Endodermal cell (in vitro differentiated cells): ENCODE measurements at regions not wholly inside any gene's neighbourhood (a gene's known extent, or its start where the extent isn't known, plus 50 kb on each side); places are given as distances from the start of the nearest gene placed in this dataset.
A peak's percentile ranks its signal among the peaks of the same experiment; 100 is the strongest.

Experiments used
- DNase-seq: peaks from one replicate; pipeline ENCODE4 v3.0.0-alpha.2; 2017
- H3K27ac ChIP-seq: 2 replicates; pipeline ENCODE4 v1.5.1; 2013; ENCODE audit warnings: mild to moderate bottlenecking, low read depth, low read length, moderate library complexity
- H3K27me3 ChIP-seq: 2 replicates; pipeline ENCODE4 v1.6.1; 2013; ENCODE audit warnings: mild to moderate bottlenecking, low read length, moderate library complexity; ENCODE audit not compliant: insufficient read depth, control insufficient read depth, poor library complexity, severe bottlenecking
- H3K36me3 ChIP-seq: 2 replicates; pipeline ENCODE4 v1.7.0; 2013; ENCODE audit warnings: mild to moderate bottlenecking, low read length, moderate library complexity; ENCODE audit not compliant: control insufficient read depth, insufficient read depth
- H3K4me1 ChIP-seq: one replicate; pipeline ENCODE4 v1.7.0; 2013; ENCODE audit warnings: low read length; ENCODE audit not compliant: control insufficient read depth, insufficient read depth
- H3K4me3 ChIP-seq: 2 replicates; pipeline ENCODE4 v1.5.1; 2013; ENCODE audit warnings: mild to moderate bottlenecking, low read length, moderate library complexity
- H3K9ac ChIP-seq: 2 replicates; pipeline ENCODE4 v1.6.1; 2013; ENCODE audit warnings: mild to moderate bottlenecking, low read length, moderate library complexity; ENCODE audit not compliant: poor library complexity, severe bottlenecking; ENCODE audit errors: extremely low read depth
- H3K9me3 ChIP-seq: 2 replicates; pipeline ENCODE4 v1.6.1; 2013; ENCODE audit warnings: mild to moderate bottlenecking, low read length, moderate library complexity; ENCODE audit not compliant: control insufficient read depth
- H3K27ac Mint-ChIP-seq: 2 replicates; pipeline ENCODE4 v1.8.0; 2020; ENCODE audit warnings: mixed read lengths
- H3K27me3 Mint-ChIP-seq: 2 replicates; pipeline ENCODE4 v1.8.0; 2021; ENCODE audit warnings: mild to moderate bottlenecking, mixed read lengths; ENCODE audit not compliant: insufficient read depth
- H3K36me3 Mint-ChIP-seq: 2 replicates; pipeline ENCODE4 v1.8.0; 2020; ENCODE audit warnings: low read depth, mixed read lengths
- H3K4me1 Mint-ChIP-seq: 2 replicates; pipeline ENCODE4 v1.8.0; 2020; ENCODE audit warnings: mixed read lengths
- H3K4me3 Mint-ChIP-seq: 2 replicates; pipeline ENCODE4 v1.8.0; 2020; ENCODE audit warnings: mild to moderate bottlenecking, moderate library complexity, mixed read lengths
- H3K9me3 Mint-ChIP-seq: 2 replicates; pipeline ENCODE4 v1.8.0; 2020; ENCODE audit warnings: mild to moderate bottlenecking, mixed read lengths
- CTCF ChIP-seq: fragments of 200-600 bp; sonication (generic); conservative IDR thresholded peaks from 2 replicates; pipeline ENCODE4 v1.5.0; 2021; ENCODE audit warnings: antibody characterized with exemption, mild to moderate bottlenecking
- WGBS, 2 experiments: methylation state at CpG; one replicate each; pipeline versions ENCODE4 v1.1.5 to v1.1.7; 2013; ENCODE audit warnings: missing lambda C conversion rate in 2 of 2, mixed read lengths in 1 of 2; ENCODE audit not compliant: insufficient coverage in 1 of 2, insufficient read length in 1 of 2; 5-methylcytosine and 5-hydroxymethylcytosine counted together

- Mint-ChIP-seq H3K4me3 (no peak overlapping the region), H3K4me1 (no peaks in the 10 kb centered on the region), H3K9me3 (peaks cover 44% of the 10 kb centered on the region), H3K27ac (no peak overlapping the region), H3K36me3 (peaks cover 4% of the 10 kb centered on the region), H3K27me3 (no peaks in the 10 kb centered on the region)
- H3K9me3 ChIP-seq = peaks cover 51% of the 10 kb centered on the region
- TF ChIP-seq CTCF = no peak
- H3K27me3 ChIP-seq = no peaks in the 10 kb centered on the region
- H3K4me3 ChIP-seq = no peak overlapping the region
- WGBS, 2 experiments = 96 to 100% methylated on average over 1 to 3 of the region's 3 CpGs
- no peaks in the 10 kb centered on the region for H3K36me3 ChIP-seq
- no peak for DNase-seq
- no peak overlapping the region for H3K27ac ChIP-seq
- H3K9ac ChIP-seq = no peak overlapping the region
- no peaks in the 10 kb centered on the region for H3K4me1 ChIP-seq
Measured at GRCh38 chr18:10229458-10229857, 225.0 kb upstream of the APCDD1 start.

GRCh38 chr18:10230072-10230471 lies 224.4 kb upstream of the APCDD1 start:
- Mint-ChIP-seq H3K36me3 (peaks cover 4% of the 10 kb centered on the region), H3K4me3 (no peak overlapping the region), H3K9me3 (peaks cover 38% of the 10 kb centered on the region), H3K27ac (no peak overlapping the region), H3K4me1 (no peaks in the 10 kb centered on the region), H3K27me3 (no peaks in the 10 kb centered on the region)
- DNase-seq = peak; percentile 70
- Histone ChIP-seq H3K36me3 (no peaks in the 10 kb centered on the region), H3K9me3 (peaks cover 45% of the 10 kb centered on the region), H3K27me3 (no peaks in the 10 kb centered on the region), H3K4me3 (no peak overlapping the region), H3K4me1 (no peaks in the 10 kb centered on the region), H3K9ac (no peak overlapping the region), H3K27ac (no peak overlapping the region)
- WGBS, 2 experiments = 94 to 100% methylated on average over 3 of the region's 3 CpGs
- peak; percentile 12 for TF ChIP-seq CTCF

GRCh38 chr18:10231220-10231619 lies 223.2 kb upstream of the APCDD1 start:
- H3K27me3 Mint-ChIP-seq = no peaks in the 10 kb centered on the region
- Histone ChIP-seq H3K9me3 (peaks cover 36% of the 10 kb centered on the region), H3K4me3 (no peak overlapping the region), H3K27ac (no peak overlapping the region), H3K36me3 (no peaks in the 10 kb centered on the region), H3K9ac (no peak overlapping the region), H3K27me3 (no peaks in the 10 kb centered on the region), H3K4me1 (no peaks in the 10 kb centered on the region)
- H3K27ac Mint-ChIP-seq = no peak overlapping the region
- DNase-seq = no peak
- H3K4me3 Mint-ChIP-seq = no peak overlapping the region
- H3K9me3 Mint-ChIP-seq = peaks cover 27% of the 10 kb centered on the region
- WGBS, 2 experiments = 77 to 88% methylated on average over 2 of the region's 3 CpGs
- no peak for TF ChIP-seq CTCF
- no peaks in the 10 kb centered on the region for H3K4me1 Mint-ChIP-seq
- H3K36me3 Mint-ChIP-seq = peaks cover 2% of the 10 kb centered on the region
